GM12878 (cell line): ENCODE measurements at regions not wholly inside any gene's neighbourhood (a gene's known extent, or its start where the extent isn't known, plus 50 kb on each side); places are given as distances from the start of the nearest gene placed in this dataset.

ENCODE experiments used
- CTCF ChIP-seq, 3 experiments: IDR thresholded peaks in 2 of 3; conservative IDR thresholded peaks in 1 of 3; 2 replicates each; pipeline ENCODE4 v1.5.1; 2011; ENCODE audit warnings: low read depth in 3 of 3, low read length in 3 of 3, mild to moderate bottlenecking in 3 of 3, control low read depth in 2 of 3, moderate library complexity in 2 of 3, inconsistent platforms in 1 of 3, mixed read lengths in 1 of 3; ENCODE audit not compliant: control insufficient read depth in 2 of 3, insufficient read depth in 1 of 3; ENCODE audit errors: extremely low read depth in 1 of 3
- MTA3 ChIP-seq: IDR thresholded peaks from 2 replicates; pipeline ENCODE4 v1.6.1; 2012; ENCODE audit warnings: low read length, inconsistent platforms, borderline replicate concordance
- POLR2AphosphoS5 ChIP-seq: IDR thresholded peaks from 2 replicates; pipeline ENCODE4 v1.6.1; 2011; ENCODE audit warnings: mild to moderate bottlenecking, low read length, inconsistent platforms
- TCF3 ChIP-seq: IDR thresholded peaks from 2 replicates; pipeline ENCODE4 v1.6.1; 2012; ENCODE audit warnings: low read depth, mild to moderate bottlenecking, low read length, borderline replicate concordance; ENCODE audit not compliant: insufficient read depth
- TF ChIP-seq, protein P1 (sequence below): IDR thresholded peaks from 2 replicates; pipeline ENCODE4 v1.6.1; 2012; ENCODE audit warnings: mild to moderate bottlenecking, low read depth, low read length
- TF ChIP-seq, protein P2 (sequence below): IDR thresholded peaks from 2 replicates; pipeline ENCODE4 v1.6.1; 2011; ENCODE audit warnings: mild to moderate bottlenecking, low read depth, low read length, moderate library complexity; ENCODE audit not compliant: insufficient replicate concordance

- TF ChIP-seq TCF3 (no peak), MTA3 (no peak), CTCF (IDR thresholded peaks at IDR 0.05 in 2 of 3, conservative IDR thresholded peaks at IDR 0.05 in 1 of 3; ENCODE audit: control insufficient read depth in 2 of 3, extremely low read depth in 1 of 3, insufficient read depth in 1 of 3, low read depth in 3 of 3, low read length in 3 of 3) (no peak), POLR2AphosphoS5 (no peak)
- TF ChIP-seq, protein P1, sequence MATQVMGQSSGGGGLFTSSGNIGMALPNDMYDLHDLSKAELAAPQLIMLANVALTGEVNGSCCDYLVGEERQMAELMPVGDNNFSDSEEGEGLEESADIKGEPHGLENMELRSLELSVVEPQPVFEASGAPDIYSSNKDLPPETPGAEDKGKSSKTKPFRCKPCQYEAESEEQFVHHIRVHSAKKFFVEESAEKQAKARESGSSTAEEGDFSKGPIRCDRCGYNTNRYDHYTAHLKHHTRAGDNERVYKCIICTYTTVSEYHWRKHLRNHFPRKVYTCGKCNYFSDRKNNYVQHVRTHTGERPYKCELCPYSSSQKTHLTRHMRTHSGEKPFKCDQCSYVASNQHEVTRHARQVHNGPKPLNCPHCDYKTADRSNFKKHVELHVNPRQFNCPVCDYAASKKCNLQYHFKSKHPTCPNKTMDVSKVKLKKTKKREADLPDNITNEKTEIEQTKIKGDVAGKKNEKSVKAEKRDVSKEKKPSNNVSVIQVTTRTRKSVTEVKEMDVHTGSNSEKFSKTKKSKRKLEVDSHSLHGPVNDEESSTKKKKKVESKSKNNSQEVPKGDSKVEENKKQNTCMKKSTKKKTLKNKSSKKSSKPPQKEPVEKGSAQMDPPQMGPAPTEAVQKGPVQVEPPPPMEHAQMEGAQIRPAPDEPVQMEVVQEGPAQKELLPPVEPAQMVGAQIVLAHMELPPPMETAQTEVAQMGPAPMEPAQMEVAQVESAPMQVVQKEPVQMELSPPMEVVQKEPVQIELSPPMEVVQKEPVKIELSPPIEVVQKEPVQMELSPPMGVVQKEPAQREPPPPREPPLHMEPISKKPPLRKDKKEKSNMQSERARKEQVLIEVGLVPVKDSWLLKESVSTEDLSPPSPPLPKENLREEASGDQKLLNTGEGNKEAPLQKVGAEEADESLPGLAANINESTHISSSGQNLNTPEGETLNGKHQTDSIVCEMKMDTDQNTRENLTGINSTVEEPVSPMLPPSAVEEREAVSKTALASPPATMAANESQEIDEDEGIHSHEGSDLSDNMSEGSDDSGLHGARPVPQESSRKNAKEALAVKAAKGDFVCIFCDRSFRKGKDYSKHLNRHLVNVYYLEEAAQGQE = no peak
- TF ChIP-seq, protein P2, sequence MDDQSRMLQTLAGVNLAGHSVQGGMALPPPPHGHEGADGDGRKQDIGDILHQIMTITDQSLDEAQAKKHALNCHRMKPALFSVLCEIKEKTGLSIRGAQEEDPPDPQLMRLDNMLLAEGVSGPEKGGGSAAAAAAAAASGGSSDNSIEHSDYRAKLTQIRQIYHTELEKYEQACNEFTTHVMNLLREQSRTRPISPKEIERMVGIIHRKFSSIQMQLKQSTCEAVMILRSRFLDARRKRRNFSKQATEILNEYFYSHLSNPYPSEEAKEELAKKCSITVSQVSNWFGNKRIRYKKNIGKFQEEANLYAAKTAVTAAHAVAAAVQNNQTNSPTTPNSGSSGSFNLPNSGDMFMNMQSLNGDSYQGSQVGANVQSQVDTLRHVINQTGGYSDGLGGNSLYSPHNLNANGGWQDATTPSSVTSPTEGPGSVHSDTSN = no peak
These were observed 90.8 kb downstream of the FAM50B start for GRCh38 chr6:3939964-3940363.
